HG02678 (cell line): ENCODE measurements at regions not wholly inside any gene's neighbourhood (a gene's known extent, or its start where the extent isn't known, plus 50 kb on each side); places are given as distances from the start of the nearest gene placed in this dataset.

Experiments
- ATAC-seq: cut with Tn5 transposase; IDR thresholded peaks from one replicate; pipeline ENCODE4 v1.9.1; 2021; ENCODE audit warnings: mild to moderate bottlenecking, moderate library complexity; ENCODE audit not compliant: unreplicated experiment

- ATAC-seq = no peak
Measured at GRCh38 chr1:116322752-116323405, 50.2 kb upstream of the ATP1A1 start.
